ENCODE measurements at regions not wholly inside any gene's neighbourhood (a gene's known extent, or its start where the extent isn't known, plus 50 kb on each side); places are given as distances from the start of the nearest gene placed in this dataset.
"Not testable (repeated sequence)": the region's sequence is repeated elsewhere in the genome, so short reads cannot be mapped to it uniquely, and the experiment has no call there.

- TF ChIP-seq CTCF (IDR thresholded peaks at IDR 0.05): no peak
- Mint-ChIP-seq H3K4me1 (peaks cover 11% of the 10 kb centered on the region), H3K9me3 (peaks cover 0 to 8% (median 1%) of the 10 kb centered on the region in 7 donors), H3K27me3 (ENCODE audit: low read depth in 3 of 3) (peaks cover 0 to 6% (median 3%) of the 10 kb centered on the region in 3 donors), H3K27ac (no peak overlapping the region), H3K36me3 (no peaks in the 10 kb centered on the region), H3K4me3 (no peak overlapping the region)
- H3K27me3 ChIP-seq (ENCODE audit: control insufficient read depth in 2 of 2, insufficient read depth in 2 of 2, low read length in 2 of 2): peaks cover 0 to 12% of the 10 kb centered on the region in 2 donors
- no peak overlapping the region for H2AFZ ChIP-seq (ENCODE audit: insufficient read depth, low read depth, low read length, poor library complexity, severe bottlenecking)
- H3K4me1 ChIP-seq (ENCODE audit: control insufficient read depth in 1 of 2, insufficient read depth in 2 of 2, low read length in 2 of 2): peaks cover 7 to 9% of the 10 kb centered on the region in 2 donors
- no peaks in the 10 kb centered on the region for H4K20me1 ChIP-seq (ENCODE audit: insufficient read depth, low read length)
- no peak overlapping the region for H3K27ac ChIP-seq (ENCODE audit: low read depth in 1 of 2, low read length in 2 of 2)
- peak in 1 of 3 donors; percentile 12 for DNase-seq
- H3K9ac ChIP-seq (ENCODE audit: insufficient read depth, low read length, poor library complexity, severe bottlenecking): no peak overlapping the region
- no peak overlapping the region for H3K4me3 ChIP-seq (replicated peaks in 1 of 3; ENCODE audit: low read depth in 2 of 3, low read length in 3 of 3)
- H3K79me2 ChIP-seq (ENCODE audit: insufficient read depth, low read length): no peaks in the 10 kb centered on the region
- H3K9me3 ChIP-seq (replicated peaks in 1 of 2; ENCODE audit: control insufficient read depth in 1 of 2, insufficient read depth in 1 of 2, low read length in 2 of 2): peaks cover 4 to 5% of the 10 kb centered on the region in 2 donors
- H3K36me3 ChIP-seq (replicated peaks in 1 of 2; ENCODE audit: control insufficient read depth in 1 of 2, insufficient read depth in 2 of 2, low read length in 2 of 2): no peaks in the 10 kb centered on the region
- no peak overlapping the region for H3K4me2 ChIP-seq (replicated peaks; ENCODE audit: extremely low read depth, low read length, poor library complexity, severe bottlenecking)
- intact Hi-C loops (cut with micrococcal nuclease): loop anchor here in 1 of 2 donors (10.0 kb wide), 1 partner anchor 60 kb away; no protein-coding TSS in a partner anchor
- no CpG with 5 or more reads among the region's 2 CpGs for WGBS (ENCODE audit: insufficient coverage)
Measured at GRCh38 chr15:38115121-38115520, 137.5 kb upstream of the SPRED1 start.

- Histone ChIP-seq H3K9ac (ENCODE audit: insufficient read depth, low read length, poor library complexity, severe bottlenecking) (no peak overlapping the region), H3K36me3 (replicated peaks in 1 of 2; ENCODE audit: control insufficient read depth in 1 of 2, insufficient read depth in 2 of 2, low read length in 2 of 2) (no peaks in the 10 kb centered on the region), H3K9me3 (replicated peaks in 1 of 2; ENCODE audit: control insufficient read depth in 1 of 2, insufficient read depth in 1 of 2, low read length in 2 of 2) (peaks cover 4 to 5% of the 10 kb centered on the region in 2 donors), H3K79me2 (ENCODE audit: insufficient read depth, low read length) (no peaks in the 10 kb centered on the region), H2AFZ (ENCODE audit: insufficient read depth, low read depth, low read length, poor library complexity, severe bottlenecking) (no peak overlapping the region), H3K4me1 (ENCODE audit: control insufficient read depth in 1 of 2, insufficient read depth in 2 of 2, low read length in 2 of 2) (peaks cover 12 to 15% of the 10 kb centered on the region in 2 donors), H4K20me1 (ENCODE audit: insufficient read depth, low read length) (no peaks in the 10 kb centered on the region), H3K4me3 (replicated peaks in 1 of 3; ENCODE audit: low read depth in 2 of 3, low read length in 3 of 3) (no peak overlapping the region), H3K27me3 (ENCODE audit: control insufficient read depth in 2 of 2, insufficient read depth in 2 of 2, low read length in 2 of 2) (peaks cover 0 to 9% of the 10 kb centered on the region in 2 donors), H3K27ac (ENCODE audit: low read depth in 1 of 2, low read length in 2 of 2) (no peak overlapping the region), H3K4me2 (replicated peaks; ENCODE audit: extremely low read depth, low read length, poor library complexity, severe bottlenecking) (no peak overlapping the region)
- no peak for TF ChIP-seq CTCF (IDR thresholded peaks at IDR 0.05)
- peaks cover 16% of the 10 kb centered on the region for H3K4me1 Mint-ChIP-seq
- H3K9me3 Mint-ChIP-seq: peaks cover 9 to 23% (median 19%) of the 10 kb centered on the region in 7 donors
- H3K27ac Mint-ChIP-seq: no peak overlapping the region
- peaks cover 4 to 23% (median 5%) of the 10 kb centered on the region in 3 donors for H3K27me3 Mint-ChIP-seq (ENCODE audit: low read depth in 3 of 3)
- H3K4me3 Mint-ChIP-seq: no peak overlapping the region
- 67% methylated on average over 1 of the region's 1 CpG for WGBS (ENCODE audit: insufficient coverage)
- intact Hi-C loops (cut with micrococcal nuclease): loop anchor here in 1 of 2 donors (10.0 kb wide), 1 partner anchor 63 kb away; no protein-coding TSS in a partner anchor
- no peaks in the 10 kb centered on the region for H3K36me3 Mint-ChIP-seq
- no peak for DNase-seq
Measured at GRCh38 chr15:38117781-38118180, 134.9 kb upstream of the SPRED1 start.

- Mint-ChIP-seq H3K27me3 (ENCODE audit: low read depth in 3 of 3) (peaks cover 9 to 32% (median 13%) of the 10 kb centered on the region in 3 donors), H3K4me3 (peak overlapping the region; percentile 4 to 30), H3K4me1 (peaks cover 19% of the 10 kb centered on the region), H3K27ac (peak overlapping the region in 4 of 7 donors; percentile 60 to 76 (median 72)), H3K9me3 (peaks cover 10 to 36% (median 18%) of the 10 kb centered on the region in 7 donors)
- not testable (repeated sequence) for H3K27me3 ChIP-seq (ENCODE audit: control insufficient read depth in 2 of 2, insufficient read depth in 2 of 2, low read length in 2 of 2); H3K9me3 ChIP-seq (replicated peaks in 1 of 2; ENCODE audit: control insufficient read depth in 1 of 2, insufficient read depth in 1 of 2, low read length in 2 of 2); H4K20me1 ChIP-seq (ENCODE audit: insufficient read depth, low read length); H3K9ac ChIP-seq (ENCODE audit: insufficient read depth, low read length, poor library complexity, severe bottlenecking); H3K36me3 ChIP-seq (replicated peaks in 1 of 2; ENCODE audit: control insufficient read depth in 1 of 2, insufficient read depth in 2 of 2, low read length in 2 of 2); H3K36me3 Mint-ChIP-seq; H3K79me2 ChIP-seq (ENCODE audit: insufficient read depth, low read length); H3K4me3 ChIP-seq (replicated peaks in 1 of 3; ENCODE audit: low read depth in 2 of 3, low read length in 3 of 3); H3K4me2 ChIP-seq (replicated peaks; ENCODE audit: extremely low read depth, low read length, poor library complexity, severe bottlenecking)
- H2AFZ ChIP-seq (ENCODE audit: insufficient read depth, low read depth, low read length, poor library complexity, severe bottlenecking): peak overlapping the region; percentile 35
- intact Hi-C loops (cut with micrococcal nuclease): loop anchor here in 1 of 2 donors (10.0 kb wide), 2 partner anchors 65 to 95 kb away; no protein-coding TSS in a partner anchor
- DNase-seq: peak; percentile 15 to 63 (median 44)
- WGBS (ENCODE audit: insufficient coverage): 100% methylated on average over 2 of the region's 3 CpGs
- H3K4me1 ChIP-seq (ENCODE audit: control insufficient read depth in 1 of 2, insufficient read depth in 2 of 2, low read length in 2 of 2): peaks cover 12 to 15% of the 10 kb centered on the region in 2 donors
- H3K27ac ChIP-seq (ENCODE audit: low read depth in 1 of 2, low read length in 2 of 2): peak overlapping the region in 1 of 2 donors; percentile 66
Measured at GRCh38 chr15:38119865-38120264, 132.8 kb upstream of the SPRED1 start.

Data from CD14-positive monocyte (primary cell).